ENCODE measurements at regions not wholly inside any gene's neighbourhood (a gene's known extent, or its start where the extent isn't known, plus 50 kb on each side); places are given as distances from the start of the nearest gene placed in this dataset.

DNA sequence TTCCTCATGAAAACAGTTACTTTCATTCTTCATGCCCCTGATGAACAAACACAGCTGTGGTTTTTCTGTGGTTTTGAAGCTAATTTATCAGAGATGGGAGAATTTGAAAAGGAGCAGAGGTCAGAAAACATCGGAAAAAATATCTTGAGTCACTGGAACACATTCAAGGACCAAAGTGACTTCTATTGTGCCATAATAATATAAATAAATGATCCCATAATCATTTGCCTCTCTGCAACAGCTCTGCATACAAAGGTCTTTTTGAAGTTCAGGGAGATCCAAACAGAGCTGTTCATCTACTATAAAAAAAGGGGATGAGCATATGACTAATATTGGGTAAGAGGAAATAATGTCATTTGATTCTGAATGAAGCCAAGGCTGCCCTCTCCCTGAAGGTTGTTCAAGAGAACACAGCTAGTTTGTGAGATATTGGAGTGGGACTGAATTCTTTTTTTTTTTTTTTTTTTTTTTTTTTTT lies 201.3 kb upstream of the GALNT5 start:
- H3K27ac ChIP-seq: peak overlapping the region; percentile 23; the same call in 1 of the 2 replicates
- TF ChIP-seq, protein P1, sequence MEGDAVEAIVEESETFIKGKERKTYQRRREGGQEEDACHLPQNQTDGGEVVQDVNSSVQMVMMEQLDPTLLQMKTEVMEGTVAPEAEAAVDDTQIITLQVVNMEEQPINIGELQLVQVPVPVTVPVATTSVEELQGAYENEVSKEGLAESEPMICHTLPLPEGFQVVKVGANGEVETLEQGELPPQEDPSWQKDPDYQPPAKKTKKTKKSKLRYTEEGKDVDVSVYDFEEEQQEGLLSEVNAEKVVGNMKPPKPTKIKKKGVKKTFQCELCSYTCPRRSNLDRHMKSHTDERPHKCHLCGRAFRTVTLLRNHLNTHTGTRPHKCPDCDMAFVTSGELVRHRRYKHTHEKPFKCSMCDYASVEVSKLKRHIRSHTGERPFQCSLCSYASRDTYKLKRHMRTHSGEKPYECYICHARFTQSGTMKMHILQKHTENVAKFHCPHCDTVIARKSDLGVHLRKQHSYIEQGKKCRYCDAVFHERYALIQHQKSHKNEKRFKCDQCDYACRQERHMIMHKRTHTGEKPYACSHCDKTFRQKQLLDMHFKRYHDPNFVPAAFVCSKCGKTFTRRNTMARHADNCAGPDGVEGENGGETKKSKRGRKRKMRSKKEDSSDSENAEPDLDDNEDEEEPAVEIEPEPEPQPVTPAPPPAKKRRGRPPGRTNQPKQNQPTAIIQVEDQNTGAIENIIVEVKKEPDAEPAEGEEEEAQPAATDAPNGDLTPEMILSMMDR (conservative IDR thresholded peaks at IDR 0.05; ENCODE audit: low read depth, low read length): no peak
- peak overlapping the region; percentile 36 for H3K4me3 ChIP-seq (IDR thresholded peaks at IDR 0.05; ENCODE audit: insufficient read depth, low read depth, low read length)
- H4K20me1 ChIP-seq (ENCODE audit: insufficient read depth): no peaks in the 10 kb centered on the region
- no peak overlapping the region for H2AFZ ChIP-seq (ENCODE audit: low read depth)
- peaks cover 70% of the 10 kb centered on the region for H3K4me1 ChIP-seq (ENCODE audit: low read depth, poor library complexity, severe bottlenecking)
- H3K79me2 ChIP-seq (ENCODE audit: insufficient read depth, low read depth): no peaks in the 10 kb centered on the region
- peak overlapping the region; percentile 84 for H3K4me2 ChIP-seq
- no peaks in the 10 kb centered on the region for H3K36me3 ChIP-seq (ENCODE audit: insufficient read depth)
- H3K9ac ChIP-seq: no peak overlapping the region; the same call in 1 of the 2 replicates
- H3K27me3 ChIP-seq (ENCODE audit: insufficient read depth, low read depth): no peaks in the 10 kb centered on the region

DNA sequence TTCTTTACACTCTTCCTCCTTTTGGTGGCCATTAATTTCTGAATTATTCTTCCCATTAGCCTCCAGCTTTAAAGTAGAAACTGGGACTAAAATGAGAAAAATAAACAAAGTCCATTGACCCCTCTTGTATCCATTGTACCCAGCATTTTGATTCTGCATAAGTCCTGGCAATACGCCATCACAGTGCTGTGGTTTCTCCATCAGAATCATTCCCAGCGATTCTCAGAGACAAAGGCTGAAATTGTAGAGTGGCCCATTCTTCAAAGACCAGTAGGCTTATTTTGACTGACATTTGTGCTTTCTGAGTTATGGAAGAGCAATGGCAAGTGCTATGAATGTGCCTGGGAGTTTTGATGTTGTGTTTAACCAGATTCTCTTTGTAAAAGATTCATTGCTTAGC lies 199.3 kb upstream of the GALNT5 start:
- H3K79me2 ChIP-seq (ENCODE audit: insufficient read depth, low read depth): no peaks in the 10 kb centered on the region

DNA sequence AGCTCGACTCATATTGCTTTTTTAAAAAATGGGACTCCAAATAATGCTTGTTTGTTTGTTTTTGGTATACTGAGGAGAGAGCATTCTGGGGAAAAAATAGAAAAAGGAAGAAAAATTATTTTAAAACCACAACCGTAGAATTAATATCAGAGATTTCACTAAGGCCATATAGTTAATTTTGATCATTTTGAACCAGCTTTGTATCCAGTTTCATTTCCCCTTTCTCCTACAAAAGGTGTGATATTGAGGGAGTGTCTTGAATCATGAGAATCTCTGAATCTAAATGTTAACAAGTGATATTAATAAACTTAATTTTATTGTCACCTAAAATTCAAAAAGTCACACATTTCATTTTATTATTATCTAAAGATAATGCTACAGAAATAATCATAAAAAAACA lies 198.5 kb upstream of the GALNT5 start:
- Histone ChIP-seq H3K36me3 (ENCODE audit: insufficient read depth) (no peaks in the 10 kb centered on the region), H2AFZ (ENCODE audit: low read depth) (no peak overlapping the region), H3K9ac (no peak overlapping the region), H3K4me1 (ENCODE audit: low read depth, poor library complexity, severe bottlenecking) (peaks cover 95% of the 10 kb centered on the region), H3K27ac (no peak overlapping the region), H3K4me3 (IDR thresholded peaks at IDR 0.05; ENCODE audit: insufficient read depth, low read depth, low read length) (no peak overlapping the region), H4K20me1 (ENCODE audit: insufficient read depth) (no peaks in the 10 kb centered on the region), H3K4me2 (peak overlapping the region; percentile 10), H3K27me3 (ENCODE audit: insufficient read depth, low read depth) (no peaks in the 10 kb centered on the region), H3K79me2 (ENCODE audit: insufficient read depth, low read depth) (no peaks in the 10 kb centered on the region)
- TF ChIP-seq, protein P1 (conservative IDR thresholded peaks at IDR 0.05; ENCODE audit: low read depth, low read length): no peak

More for the DNA sequence above, 199.3 kb upstream of the GALNT5 start:
- Histone ChIP-seq H3K36me3 (ENCODE audit: insufficient read depth) (no peaks in the 10 kb centered on the region), H3K4me3 (IDR thresholded peaks at IDR 0.05; ENCODE audit: insufficient read depth, low read depth, low read length) (no peak overlapping the region), H3K9ac (no peak overlapping the region), H3K4me2 (no peak overlapping the region), H4K20me1 (ENCODE audit: insufficient read depth) (no peaks in the 10 kb centered on the region), H3K27ac (no peak overlapping the region), H3K4me1 (ENCODE audit: low read depth, poor library complexity, severe bottlenecking) (peaks cover 90% of the 10 kb centered on the region), H2AFZ (ENCODE audit: low read depth) (no peak overlapping the region), H3K27me3 (ENCODE audit: insufficient read depth, low read depth) (no peaks in the 10 kb centered on the region)
- TF ChIP-seq, protein P1 (conservative IDR thresholded peaks at IDR 0.05; ENCODE audit: low read depth, low read length): no peak

DNA sequence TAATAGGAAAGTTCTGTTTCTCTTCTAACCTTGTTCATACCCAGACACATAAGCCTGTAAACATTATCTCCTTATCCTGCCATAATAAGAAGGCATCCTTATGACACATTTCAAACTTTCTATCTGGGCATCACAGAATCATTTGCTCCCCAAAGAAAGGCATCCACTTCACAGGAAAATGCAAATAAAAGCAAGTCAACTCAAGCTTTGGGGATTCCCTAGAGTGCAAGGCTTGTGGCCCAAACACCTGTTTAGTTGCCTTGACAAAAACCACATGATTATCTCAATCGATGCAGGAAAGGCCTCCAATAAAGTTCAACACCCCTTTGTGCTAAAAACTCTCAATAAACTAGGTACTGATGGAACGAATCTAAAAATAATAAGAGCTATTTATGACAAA lies 195.7 kb upstream of the GALNT5 start:
- Histone ChIP-seq H3K4me3 (IDR thresholded peaks at IDR 0.05; ENCODE audit: insufficient read depth, low read depth, low read length) (no peak overlapping the region), H3K4me1 (ENCODE audit: low read depth, poor library complexity, severe bottlenecking) (peaks cover 89% of the 10 kb centered on the region), H3K4me2 (peak overlapping the region; percentile 89), H3K27me3 (ENCODE audit: insufficient read depth, low read depth) (no peaks in the 10 kb centered on the region), H4K20me1 (ENCODE audit: insufficient read depth) (no peaks in the 10 kb centered on the region), H3K79me2 (ENCODE audit: insufficient read depth, low read depth) (no peaks in the 10 kb centered on the region), H3K27ac (peak overlapping the region; percentile 75), H3K9ac (peak overlapping the region; percentile 8; the same call in 1 of the 2 replicates), H2AFZ (ENCODE audit: low read depth) (peak overlapping the region; percentile 12; the same call in 1 of the 2 replicates), H3K36me3 (ENCODE audit: insufficient read depth) (no peaks in the 10 kb centered on the region)
- TF ChIP-seq, protein P1 (conservative IDR thresholded peaks at IDR 0.05; ENCODE audit: low read depth, low read length): no peak

Measured in KMS-11 (cell line).